SK-N-SH (cell line): ENCODE measurements at regions not wholly inside any gene's neighbourhood (a gene's known extent, or its start where the extent isn't known, plus 50 kb on each side); places are given as distances from the start of the nearest gene placed in this dataset.

Experiments used
- CTCF ChIA-PET: fragments of 300-600, 350-600 bp; formaldehyde crosslinking; extraction: SDS; loops from one replicate; lab custom pipeline; 2021; lab: Yijun Ruan, JAX
- POLR2A ChIA-PET: fragments of 350-600 bp; sonication (Branson Sonifier 250); formaldehyde crosslinking; extraction: SDS; loops from one replicate; lab custom pipeline; 2020; ENCODE audit warnings: antibody characterized with exemption, inconsistent platforms; lab: Yijun Ruan, JAX
- DNase-seq: peaks from one replicate; pipeline ENCODE4 v3.0.0; 2012
- H2AFZ ChIP-seq: fragments of 200-600 bp; sonication (generic); 2 replicates; pipeline ENCODE4 v1.8.1; 2016; ENCODE audit warnings: antibody characterized with exemption, mild to moderate bottlenecking, low read depth
- H3F3A ChIP-seq: fragments of 200-600 bp; sonication (generic); replicated peaks from 2 replicates; pipeline ENCODE3; 2016; ENCODE audit warnings: antibody characterized with exemption, mild to moderate bottlenecking; ENCODE audit not compliant: insufficient read depth
- H3K27ac ChIP-seq, 2 experiments: fragments of 200-500 bp in 1 of 2; fragments of 200-600 bp in 1 of 2; sonication (Bioruptor generic) in 1 of 2; sonication (generic), shearing (Covaris generic) in 1 of 2; 2 replicates each; pipeline versions ENCODE4 v1.5.1 to v1.6.1; 2014 to 2016; ENCODE audit warnings: low read depth in 2 of 2, inconsistent platforms in 1 of 2, low read length in 1 of 2, mild to moderate bottlenecking in 1 of 2, mixed read lengths in 1 of 2
- H3K27me3 ChIP-seq: fragments of 200-600 bp; sonication (generic), shearing (Covaris generic); 2 replicates; pipeline ENCODE4 v1.6.1; 2016; ENCODE audit warnings: mixed run types; ENCODE audit not compliant: insufficient read depth
- H3K36me3 ChIP-seq, 2 experiments: fragments of 200-500 bp in 1 of 2; fragments of 200-600 bp in 1 of 2; sonication (Bioruptor generic) in 1 of 2; sonication (generic) in 1 of 2; replicated peaks in 1 of 2; 2 replicates each; pipeline versions ENCODE3 to v1.5.1; 2014 to 2016; ENCODE audit warnings: low read length in 1 of 2, mild to moderate bottlenecking in 1 of 2; ENCODE audit not compliant: insufficient read depth in 2 of 2, control insufficient read depth in 1 of 2
- H3K4me1 ChIP-seq, 2 experiments: fragments of 200-500 bp in 1 of 2; fragments of 200-600 bp in 1 of 2; sonication (Bioruptor generic) in 1 of 2; sonication (generic), shearing (Covaris generic) in 1 of 2; 2 replicates each; pipeline versions ENCODE4 v1.5.1 to v1.6.1; 2014 to 2016; ENCODE audit warnings: low read depth in 1 of 2, low read length in 1 of 2, mixed run types in 1 of 2; ENCODE audit not compliant: insufficient read depth in 2 of 2, control insufficient read depth in 1 of 2
- H3K4me2 ChIP-seq: fragments of 200-600 bp; sonication (generic), shearing (Covaris generic); 2 replicates; pipeline ENCODE4 v1.6.1; 2017; ENCODE audit warnings: mixed run types
- H3K4me3 ChIP-seq, 2 experiments: fragments of 200-500 bp in 1 of 2; fragments of 200-600 bp in 1 of 2; sonication (Bioruptor generic) in 1 of 2; sonication (generic), shearing (Covaris generic) in 1 of 2; 2 replicates each; pipeline versions ENCODE4 v1.5.1 to v1.8.1; 2014 to 2016; ENCODE audit warnings: low read depth in 2 of 2, inconsistent platforms in 1 of 2, low read length in 1 of 2, mild to moderate bottlenecking in 1 of 2, mixed read lengths in 1 of 2, moderate library complexity in 1 of 2
- H3K79me2 ChIP-seq: fragments of 200-600 bp; sonication (generic); 2 replicates; pipeline ENCODE4 v1.8.1; 2017; ENCODE audit warnings: mild to moderate bottlenecking; ENCODE audit not compliant: insufficient read depth
- H3K9ac ChIP-seq: fragments of 200-600 bp; sonication (generic); 2 replicates; pipeline ENCODE4 v1.6.1; 2017; ENCODE audit warnings: mixed run types
- H3K9me2 ChIP-seq: fragments of 200-600 bp; sonication (generic); 2 replicates; pipeline ENCODE4 v1.6.1; 2017; ENCODE audit warnings: mixed run types
- H3K9me3 ChIP-seq: fragments of 200-600 bp; sonication (generic); 2 replicates; pipeline ENCODE4 v1.6.1; 2017; ENCODE audit warnings: mixed run types, mild to moderate bottlenecking, moderate library complexity
- H4K20me1 ChIP-seq: fragments of 200-600 bp; sonication (generic); 2 replicates; pipeline ENCODE4 v1.6.1; 2017; ENCODE audit warnings: mild to moderate bottlenecking, mixed run types; ENCODE audit not compliant: insufficient read depth
- FOSL2 ChIP-seq: IDR thresholded peaks from 2 replicates; pipeline ENCODE4 v1.4.0; 2012; ENCODE audit warnings: low read depth, mild to moderate bottlenecking, moderate library complexity, borderline replicate concordance
- FOXM1 ChIP-seq: IDR thresholded peaks from 2 replicates; pipeline ENCODE4 v1.4.0; 2012; ENCODE audit warnings: low read depth, mild to moderate bottlenecking
- MEF2A ChIP-seq: IDR thresholded peaks from 2 replicates; pipeline ENCODE4 v1.4.0; 2012; ENCODE audit warnings: low read depth, borderline replicate concordance
- NRF1 ChIP-seq: IDR thresholded peaks from 2 replicates; pipeline ENCODE4 v1.6.1; 2012; ENCODE audit warnings: low read depth, mild to moderate bottlenecking, low read length
- REST ChIP-seq: IDR thresholded peaks from 2 replicates; pipeline ENCODE4 v1.6.1; 2012; ENCODE audit warnings: mild to moderate bottlenecking, low read depth, low read length, moderate library complexity
- RFX5 ChIP-seq: IDR thresholded peaks from 2 replicates; pipeline ENCODE4 v1.6.1; 2012; ENCODE audit warnings: mild to moderate bottlenecking, improper control_type of control experiment, low read length
- SIN3A ChIP-seq: IDR thresholded peaks from 2 replicates; pipeline ENCODE4 v1.6.1; 2012; ENCODE audit warnings: low read depth, mild to moderate bottlenecking, low read length, moderate library complexity, borderline replicate concordance
- USF1 ChIP-seq: IDR thresholded peaks from 2 replicates; pipeline ENCODE4 v1.4.0; 2012; ENCODE audit warnings: low read depth, borderline replicate concordance
- ZBTB33 ChIP-seq: IDR thresholded peaks from 2 replicates; pipeline ENCODE4 v1.4.0; 2012; ENCODE audit warnings: low read depth, borderline replicate concordance
- WGBS: methylation state at CpG from one replicate; pipeline ENCODE4 v1.1.6; 2017; ENCODE audit warnings: low lambda C conversion rate; 5-methylcytosine and 5-hydroxymethylcytosine counted together

GRCh38 chr21:29243188-29243587, 55.5 kb upstream of the BACH1 start (continued):
- no peak for TF ChIP-seq ZBTB33
- TF ChIP-seq RFX5, result no peak
- no peak for TF ChIP-seq MEF2A
- TF ChIP-seq, all 33 proteins: peak for 0

GRCh38 chr21:29245104-29245643, 53.5 kb upstream of the BACH1 start:
- Histone ChIP-seq H3K36me3 (peaks cover 0 to 3% of the 10 kb centered on the region in 2 experiments), H3F3A (peaks cover 12% of the 10 kb centered on the region), H3K9me3 (no peaks in the 10 kb centered on the region), H3K4me1 (no peaks in the 10 kb centered on the region; a peak in 2 of 4 replicates), H3K4me2 (no peak overlapping the region), H4K20me1 (no peaks in the 10 kb centered on the region), H3K27ac (no peak overlapping the region), H2AFZ (no peak overlapping the region), H3K79me2 (no peaks in the 10 kb centered on the region), H3K9me2 (no peaks in the 10 kb centered on the region), H3K27me3 (no peaks in the 10 kb centered on the region), H3K9ac (no peak overlapping the region), H3K4me3 (no peak overlapping the region)
- TF ChIP-seq REST, result no peak
- TF ChIP-seq ZBTB33, result no peak
- TF ChIP-seq FOSL2, result no peak
- no peak for TF ChIP-seq NRF1
- no peak for TF ChIP-seq SIN3A
- no peak for TF ChIP-seq FOXM1
- TF ChIP-seq USF1, result no peak
- ChIA-PET CTCF (interaction anchor here (1.2 kb wide), 1 partner anchor 158 kb away, joined by 3 read pairs; no protein-coding TSS in a partner anchor), POLR2A (no interaction called here)
- DNase-seq, result no peak
- WGBS, result 59% methylated on average over 2 of the region's 3 CpGs
